BJ (cell line): ENCODE measurements at regions not wholly inside any gene's neighbourhood (a gene's known extent, or its start where the extent isn't known, plus 50 kb on each side); places are given as distances from the start of the nearest gene placed in this dataset.
A peak's percentile ranks its signal among the peaks of the same experiment; 100 is the strongest.

Source experiments
- CTCF ChIA-PET: fragments of 350-600 bp; formaldehyde crosslinking; extraction: SDS; loops from one replicate; lab custom pipeline; 2021; ENCODE audit warnings: antibody characterized with exemption, inconsistent platforms; lab: Yijun Ruan, JAX
- POLR2A ChIA-PET: fragments of 300-600 bp; sonication (Branson Sonifier 250); formaldehyde crosslinking; extraction: SDS; loops from one replicate; lab custom pipeline; 2021; ENCODE audit warnings: antibody characterized with exemption; lab: Charles Lee
- DNase-seq: peaks from one replicate; pipeline ENCODE4 v3.0.0-alpha.2; 2011; ENCODE audit warnings: low read depth
- H3K27me3 ChIP-seq: 2 replicates; pipeline ENCODE4 v1.6.0; 2011; ENCODE audit warnings: low read length; ENCODE audit not compliant: control insufficient read depth, insufficient read depth
- H3K36me3 ChIP-seq: 2 replicates; pipeline ENCODE4 v1.5.1; 2011; ENCODE audit warnings: low read length; ENCODE audit not compliant: control insufficient read depth, insufficient read depth
- H3K4me3 ChIP-seq: 2 replicates; pipeline ENCODE4 v1.5.1; 2011; ENCODE audit warnings: low read depth, mild to moderate bottlenecking, control low read depth, low read length
- CTCF ChIP-seq: IDR thresholded peaks from 2 replicates; pipeline ENCODE4 v1.5.1; 2011; ENCODE audit warnings: low read depth, mild to moderate bottlenecking, control low read depth, inconsistent platforms, low read length, moderate library complexity; ENCODE audit not compliant: insufficient read depth

- Histone ChIP-seq H3K4me3 (no peak overlapping the region), H3K27me3 (no peaks in the 10 kb centered on the region), H3K36me3 (no peaks in the 10 kb centered on the region)
- ChIA-PET CTCF (no interaction called here), POLR2A (no interaction called here)
- no peak for DNase-seq
- peak; percentile 26; the same call in 1 of the 2 replicates for TF ChIP-seq CTCF
Measured at GRCh38 chr12:43113135-43113534, 438.9 kb downstream of the ADAMTS20 start.

GRCh38 chr12:43112101-43112920 lies 439.7 kb downstream of the ADAMTS20 start:
- H3K27me3 ChIP-seq: no peaks in the 10 kb centered on the region
- ChIA-PET CTCF (no interaction called here), POLR2A (no interaction called here)
- no peak overlapping the region for H3K4me3 ChIP-seq
- no peaks in the 10 kb centered on the region for H3K36me3 ChIP-seq
- DNase-seq: no peak
- no peak for TF ChIP-seq CTCF

- Histone ChIP-seq H3K36me3 (no peaks in the 10 kb centered on the region), H3K27me3 (no peaks in the 10 kb centered on the region), H3K4me3 (no peak overlapping the region)
- DNase-seq: no peak
- TF ChIP-seq CTCF: no peak
- CTCF ChIA-PET: no interaction called here
- POLR2A ChIA-PET: no interaction called here
Measured at GRCh38 chr12:43111608-43112007, 440.4 kb downstream of the ADAMTS20 start.

GRCh38 chr12:43109631-43110345 lies 442.2 kb downstream of the ADAMTS20 start:
- no peaks in the 10 kb centered on the region for H3K36me3 ChIP-seq
- no peak for DNase-seq
- H3K4me3 ChIP-seq: no peak overlapping the region
- TF ChIP-seq CTCF: no peak
- ChIA-PET POLR2A (no interaction called here), CTCF (interaction anchor here (0.6 to 0.9 kb wide), 2 partner anchors 13 to 629 kb away, joined by 3 to 4 read pairs; no protein-coding TSS in a partner anchor)
- no peaks in the 10 kb centered on the region for H3K27me3 ChIP-seq

GRCh38 chr12:43108656-43109055 lies 443.3 kb downstream of the ADAMTS20 start:
- no peak for TF ChIP-seq CTCF
- H3K27me3 ChIP-seq: no peaks in the 10 kb centered on the region
- POLR2A ChIA-PET: no interaction called here
- no peaks in the 10 kb centered on the region for H3K36me3 ChIP-seq
- no peak overlapping the region for H3K4me3 ChIP-seq
- CTCF ChIA-PET: interaction anchor here (0.9 kb wide), 1 partner anchor 14 kb away, joined by 4 read pairs; no protein-coding TSS in a partner anchor
- no peak for DNase-seq
